Right renal cortex interstitium (tissue), 3 donors: ENCODE measurements at regions not wholly inside any gene's neighbourhood (a gene's known extent, or its start where the extent isn't known, plus 50 kb on each side); places are given as distances from the start of the nearest gene placed in this dataset.

ENCODE experiments used
- DNase-seq, 3 donors: peaks; one replicate each; pipeline ENCODE4 v3.0.0-alpha.2; 2013; ENCODE audit warnings: low read depth in 3 of 3, low spot score in 2 of 3

DNA sequence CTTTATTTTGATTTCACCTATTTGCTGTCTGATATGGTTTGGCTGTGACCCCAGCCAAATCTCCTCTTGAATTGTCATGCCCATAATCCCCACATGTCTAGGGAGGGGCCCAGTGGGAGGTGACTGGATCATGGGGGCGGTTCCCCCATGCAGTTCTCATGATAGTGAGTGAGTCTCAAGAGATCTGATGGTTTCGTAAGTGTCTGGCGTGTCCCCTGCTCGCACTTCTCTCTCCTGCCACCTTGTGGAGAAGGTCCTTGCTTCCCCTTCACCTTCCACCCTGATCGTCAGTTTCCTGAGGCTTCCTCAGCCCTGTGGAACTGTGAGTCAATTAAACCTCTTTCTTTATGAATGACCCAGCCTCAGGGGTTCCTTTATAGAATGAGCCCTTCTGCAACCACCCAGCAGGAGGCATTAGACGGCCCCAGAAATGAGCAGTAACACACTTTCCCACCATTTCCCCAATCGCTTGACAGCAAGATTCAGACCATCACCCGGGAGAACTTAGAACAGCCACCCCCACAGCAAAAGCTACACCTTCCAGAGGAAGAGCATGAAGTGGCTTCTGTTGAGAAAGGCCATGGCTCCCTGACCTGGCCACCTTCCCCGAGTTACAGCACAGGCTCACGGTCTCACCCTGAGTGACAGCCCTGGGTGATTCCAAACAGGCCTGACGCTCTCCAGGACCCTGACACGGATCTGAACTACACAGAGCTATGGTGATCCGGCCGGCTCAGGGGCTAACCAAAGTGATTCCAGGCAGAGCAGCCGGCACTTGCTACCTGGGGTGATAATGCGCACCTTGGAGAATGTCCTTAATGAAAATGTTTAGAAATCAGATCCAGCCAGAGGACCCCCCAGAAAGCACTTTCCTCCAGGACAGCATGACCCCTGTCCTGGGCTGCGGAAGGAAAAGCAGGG, 131.2 kb upstream of the CDH4 start:
- no peak for DNase-seq

DNA sequence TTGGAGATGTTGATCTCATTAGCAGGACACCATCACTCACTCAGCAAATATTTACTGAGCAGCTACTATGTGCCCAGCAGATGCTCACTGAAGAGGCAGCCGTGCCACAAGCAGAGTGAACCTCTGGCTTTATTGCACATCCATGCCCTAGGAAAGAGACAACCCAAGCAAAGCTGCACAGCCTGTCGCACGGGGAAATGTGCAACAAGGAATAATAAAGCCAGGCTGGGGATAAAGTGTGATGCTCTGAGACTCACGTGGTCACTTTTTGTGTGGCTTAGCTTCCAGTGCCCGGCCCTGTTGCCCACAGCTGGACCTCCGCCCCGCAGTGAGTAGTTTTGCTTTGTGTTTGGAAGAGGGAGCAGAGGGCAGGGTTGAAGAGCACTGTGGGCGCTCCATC, 130.4 kb upstream of the CDH4 start:
- DNase-seq, result no peak

DNA sequence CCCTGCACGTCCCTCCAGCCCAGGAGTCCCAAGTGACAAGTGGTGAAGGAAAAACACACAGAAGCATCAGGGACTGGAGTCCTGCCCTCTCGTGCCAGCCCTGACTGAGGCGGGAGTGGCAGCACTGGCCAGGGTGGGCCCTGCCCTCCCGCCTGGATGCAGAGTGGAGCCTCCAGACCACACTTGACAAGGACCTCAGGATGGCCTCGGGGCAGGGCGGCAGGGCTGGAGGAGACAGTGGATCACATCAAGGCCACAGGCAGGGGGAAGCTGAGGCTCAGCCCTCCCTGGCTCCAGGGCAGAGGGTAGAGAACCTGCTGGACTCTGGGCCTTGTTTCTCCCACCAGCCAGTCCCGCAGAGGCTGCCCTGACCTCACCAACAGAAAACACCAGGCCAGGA, 128.8 kb upstream of the CDH4 start:
- no peak for DNase-seq

DNA sequence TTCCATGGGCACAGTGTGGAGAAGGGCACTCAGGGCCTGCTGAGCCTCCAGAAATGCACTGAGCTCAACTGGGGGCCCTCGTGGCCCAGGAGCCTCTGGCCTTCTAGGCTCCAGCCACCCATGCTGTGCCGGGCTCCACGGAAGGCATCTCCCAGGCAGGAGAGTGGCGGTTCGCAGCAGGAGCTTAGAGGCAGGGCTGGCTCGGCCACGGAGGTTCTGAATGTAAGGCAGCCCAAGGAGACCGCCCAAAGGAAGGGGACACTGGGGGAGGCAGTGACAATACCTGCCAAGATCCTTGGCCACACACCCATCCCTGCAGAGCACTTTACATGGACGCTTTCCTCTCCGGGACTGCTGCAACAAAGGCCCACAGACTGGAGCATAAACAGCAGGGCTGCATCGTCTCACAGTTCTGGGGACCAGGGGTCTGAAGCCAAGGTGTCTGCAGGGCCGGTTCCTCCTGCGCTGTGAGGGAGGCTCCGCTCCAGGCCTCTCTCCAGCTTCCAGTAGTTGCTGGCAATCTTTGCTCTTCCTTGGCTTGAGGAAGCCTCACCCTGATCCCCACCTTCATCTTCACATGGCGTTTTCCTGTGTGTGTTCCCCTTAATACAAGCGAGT, 128.2 kb upstream of the CDH4 start:
- no peak for DNase-seq

DNA sequence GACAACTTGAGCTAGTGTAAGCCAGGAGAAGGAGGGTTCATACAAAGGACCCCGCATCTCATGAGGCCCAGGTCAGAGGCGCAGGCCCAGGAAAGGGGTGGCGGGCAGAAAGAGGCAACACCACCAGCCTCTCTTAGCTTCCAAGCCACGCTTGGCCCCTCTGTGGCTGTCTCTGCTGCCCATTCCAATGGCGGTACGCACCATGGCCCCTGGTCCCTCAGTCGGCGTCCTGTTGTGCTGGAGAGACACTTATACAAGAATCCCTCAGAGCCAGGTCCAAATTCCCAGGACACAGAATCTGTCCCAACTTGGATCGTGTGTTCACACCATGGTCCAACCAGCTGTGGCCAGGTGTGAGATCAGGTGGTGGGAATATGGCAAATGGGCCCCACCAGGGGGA, 127.0 kb upstream of the CDH4 start:
- no peak for DNase-seq

DNA sequence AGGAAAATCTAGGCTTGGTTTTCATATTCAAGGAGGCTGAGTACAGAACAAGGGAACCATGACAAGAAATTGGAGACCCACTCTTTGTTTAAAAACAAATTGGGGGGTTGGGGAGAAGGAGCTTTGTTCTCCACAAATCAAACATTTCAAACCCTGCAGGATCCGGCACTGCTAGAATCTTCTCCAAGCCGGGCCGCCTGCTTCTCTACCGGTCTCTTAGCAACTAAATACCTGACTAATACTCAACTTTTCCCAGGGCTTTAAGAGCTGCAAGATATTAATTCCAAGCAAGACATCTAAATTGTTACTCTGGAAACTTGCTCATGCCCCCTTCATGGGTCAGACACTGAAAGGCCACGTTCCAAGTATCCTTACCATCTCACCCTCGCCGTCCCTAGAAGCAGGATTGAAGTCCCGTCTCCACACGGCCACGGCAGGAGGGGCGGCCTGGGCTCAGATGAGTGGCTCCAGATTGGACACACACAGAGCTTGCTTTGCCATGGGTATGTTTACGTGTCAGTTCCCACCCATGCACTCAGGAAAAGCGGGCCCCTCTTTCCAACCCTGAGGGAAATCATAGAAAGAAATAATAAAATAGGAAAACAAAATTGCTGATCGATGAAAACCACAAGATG, 126.4 kb upstream of the CDH4 start:
- no peak for DNase-seq

DNA sequence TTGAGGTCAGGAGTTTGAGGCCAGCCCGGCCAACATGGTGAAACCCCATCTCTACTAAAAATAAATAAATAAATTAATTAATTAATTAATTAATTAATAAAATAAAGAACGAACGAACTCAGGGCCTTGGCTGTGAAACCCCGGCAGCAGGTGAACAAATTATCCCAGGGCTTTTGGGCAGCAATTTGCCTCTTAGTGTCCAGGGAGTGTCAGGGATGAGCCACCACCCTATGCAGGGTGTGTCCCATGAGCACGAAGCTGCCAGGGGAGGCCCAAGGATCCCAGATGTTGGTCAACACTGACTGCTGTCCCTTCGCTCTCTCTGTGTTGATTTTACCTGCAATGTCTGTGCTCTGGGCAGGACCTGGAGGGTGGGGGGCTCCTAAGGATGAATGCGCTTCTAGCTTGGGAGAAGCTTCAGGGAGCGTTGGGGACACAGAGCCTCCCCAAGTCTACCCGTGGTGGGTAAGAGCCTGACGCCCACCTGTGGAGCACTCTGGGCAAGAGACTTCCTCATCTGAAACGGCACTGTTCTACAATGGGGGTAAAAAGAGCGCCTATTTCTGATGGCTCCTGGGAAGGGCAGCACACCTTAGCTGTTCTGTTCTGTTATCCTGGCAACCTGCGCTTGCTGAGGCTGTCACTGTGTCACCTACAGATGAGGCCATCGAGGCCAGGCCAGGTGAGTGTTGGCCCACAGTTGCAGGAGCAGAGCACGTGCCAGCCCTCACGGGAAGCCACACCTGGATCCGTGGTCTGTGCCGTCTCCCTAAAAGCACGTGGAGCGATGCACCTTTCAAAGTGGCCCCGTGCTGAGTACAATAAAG, 125.5 kb upstream of the CDH4 start:
- DNase-seq, result no peak

DNA sequence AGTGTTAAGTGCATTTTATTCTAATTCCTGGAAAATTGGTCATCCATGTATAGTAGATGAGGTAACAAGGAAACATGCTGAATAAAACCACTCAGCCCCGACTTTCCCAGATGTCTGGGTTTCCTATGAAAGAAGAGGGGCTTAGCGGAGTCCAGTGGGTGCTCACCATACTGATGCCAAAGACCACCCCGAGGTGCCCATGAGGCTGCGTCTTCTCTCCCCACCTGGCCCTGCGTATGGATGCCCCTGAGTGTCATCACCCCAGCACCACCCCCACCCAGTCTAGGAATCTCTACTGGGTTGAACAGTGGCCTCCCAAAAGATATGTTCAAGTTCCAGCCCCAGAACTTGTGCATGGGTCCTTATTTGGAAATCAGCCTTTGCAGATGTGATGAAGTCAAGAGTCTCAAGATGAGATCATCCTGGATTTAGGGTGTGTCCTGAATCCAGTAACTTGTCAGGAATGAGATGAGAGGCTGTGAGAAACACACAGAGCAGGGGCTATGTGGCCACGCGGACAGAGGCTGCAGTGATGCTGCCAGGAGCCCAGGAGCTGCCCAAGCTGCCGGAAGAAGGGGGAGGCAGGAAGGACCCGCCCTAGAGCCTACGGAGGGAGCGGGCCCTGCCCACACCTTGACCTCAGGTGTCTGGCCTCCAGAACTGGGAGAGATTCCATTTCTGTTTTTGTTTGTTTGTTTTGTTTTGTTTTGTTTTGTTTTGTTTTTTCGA, 124.6 kb upstream of the CDH4 start:
- DNase-seq, result no peak

DNA sequence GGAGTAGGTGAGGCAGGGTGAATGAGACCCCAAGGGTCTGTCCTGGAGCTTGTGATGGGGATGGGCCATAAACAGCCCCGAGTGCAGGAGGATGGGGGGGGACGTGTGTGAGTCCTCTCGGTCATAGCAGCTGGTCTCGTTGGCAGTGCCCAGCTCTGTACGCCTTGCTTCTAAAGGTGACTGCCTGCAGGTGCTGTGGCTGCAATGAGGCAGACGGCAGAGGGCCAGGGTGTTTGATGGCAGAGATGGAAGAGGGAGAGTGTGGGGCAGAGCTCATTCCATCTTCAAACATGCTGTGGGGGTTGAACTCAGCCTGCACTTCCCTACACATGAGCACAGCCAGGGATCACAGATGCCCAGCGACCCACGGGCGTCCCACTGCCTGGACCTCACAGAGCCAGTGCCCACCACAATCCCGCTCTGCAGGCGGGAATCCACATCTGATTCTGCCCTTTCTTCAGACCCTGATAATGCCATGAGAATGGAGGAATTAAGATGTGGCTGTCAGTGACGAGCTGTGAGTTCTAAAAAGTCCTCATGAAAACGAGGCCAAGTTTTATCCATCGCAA, 123.3 kb upstream of the CDH4 start:
- no peak for DNase-seq

DNA sequence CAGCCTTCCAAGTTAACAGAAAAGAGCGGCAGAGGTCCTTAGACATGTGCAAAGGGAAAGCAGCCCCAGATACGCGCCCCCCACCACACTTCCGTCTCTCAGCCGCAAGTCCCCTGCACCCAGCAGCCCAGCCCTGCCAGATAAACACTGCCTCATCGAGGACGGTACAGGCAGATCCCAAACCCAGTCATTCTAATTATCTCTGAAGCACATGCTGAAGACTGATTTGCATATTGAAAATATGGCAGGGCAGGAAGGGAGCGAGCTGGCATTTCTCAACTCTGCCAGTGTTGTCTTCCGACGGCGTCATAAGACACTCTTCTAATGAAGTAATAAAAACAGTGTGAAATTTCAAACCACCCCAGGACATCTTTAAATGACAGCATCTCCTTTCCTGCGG, 122.8 kb upstream of the CDH4 start:
- DNase-seq, result no peak

DNA sequence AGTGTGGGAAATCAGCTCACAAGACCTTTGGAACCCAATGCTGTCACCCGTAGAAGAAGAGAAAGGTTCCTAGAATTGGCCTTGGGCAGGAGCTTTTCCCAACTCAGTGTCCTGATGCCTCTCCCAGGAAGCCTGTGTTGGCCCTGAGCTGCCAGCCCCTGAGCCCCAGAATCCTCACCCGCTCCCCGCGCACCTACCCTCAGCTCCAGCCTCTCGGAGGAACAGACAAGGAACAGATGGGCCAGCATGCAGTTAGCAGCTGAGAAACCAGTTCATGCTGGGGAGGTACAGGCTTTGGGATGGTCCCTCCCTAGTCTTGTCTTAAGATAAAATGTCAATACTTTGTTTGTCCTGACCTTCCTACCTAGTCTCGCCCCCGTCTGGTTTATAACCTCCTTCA, 121.9 kb upstream of the CDH4 start:
- no peak for DNase-seq

DNA sequence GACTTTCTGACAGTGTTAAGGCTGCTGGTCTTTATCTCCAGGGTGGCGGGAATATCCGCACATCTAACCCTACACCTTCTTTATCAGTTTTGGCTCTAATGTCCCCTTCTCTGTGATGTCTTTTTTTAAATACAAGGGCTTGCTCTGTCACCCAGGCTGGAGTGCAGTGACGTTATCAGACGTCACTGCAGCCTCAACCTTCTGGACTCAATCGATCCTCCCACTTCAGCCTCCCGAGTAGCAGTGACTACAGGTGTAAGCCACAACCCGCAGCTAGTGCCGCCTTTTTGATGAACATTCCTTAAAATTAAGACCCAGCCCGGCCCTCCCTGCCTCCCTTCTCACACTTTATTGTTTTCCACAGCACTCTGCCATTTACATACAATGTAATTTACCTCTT, 120.1 kb upstream of the CDH4 start:
- no peak for DNase-seq

DNA sequence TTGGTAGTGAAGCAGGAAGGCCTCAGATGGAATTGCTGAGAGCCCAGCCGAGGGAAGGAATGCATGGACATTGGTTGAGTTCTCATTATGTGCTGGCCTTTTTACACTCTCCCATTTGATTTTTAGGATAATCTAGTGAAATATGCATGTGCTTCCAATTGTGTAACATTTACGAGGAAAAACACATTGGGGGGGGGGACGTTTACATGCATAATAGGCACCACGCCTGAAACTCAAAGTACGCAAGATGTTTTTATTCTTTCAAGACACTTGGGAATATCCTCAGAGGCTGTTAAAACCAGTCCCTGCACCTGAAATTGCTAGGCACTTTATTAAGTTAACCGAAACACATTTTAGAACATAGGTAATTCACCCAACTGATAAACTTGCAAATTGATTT, 118.5 kb upstream of the CDH4 start:
- DNase-seq, result no peak

DNA sequence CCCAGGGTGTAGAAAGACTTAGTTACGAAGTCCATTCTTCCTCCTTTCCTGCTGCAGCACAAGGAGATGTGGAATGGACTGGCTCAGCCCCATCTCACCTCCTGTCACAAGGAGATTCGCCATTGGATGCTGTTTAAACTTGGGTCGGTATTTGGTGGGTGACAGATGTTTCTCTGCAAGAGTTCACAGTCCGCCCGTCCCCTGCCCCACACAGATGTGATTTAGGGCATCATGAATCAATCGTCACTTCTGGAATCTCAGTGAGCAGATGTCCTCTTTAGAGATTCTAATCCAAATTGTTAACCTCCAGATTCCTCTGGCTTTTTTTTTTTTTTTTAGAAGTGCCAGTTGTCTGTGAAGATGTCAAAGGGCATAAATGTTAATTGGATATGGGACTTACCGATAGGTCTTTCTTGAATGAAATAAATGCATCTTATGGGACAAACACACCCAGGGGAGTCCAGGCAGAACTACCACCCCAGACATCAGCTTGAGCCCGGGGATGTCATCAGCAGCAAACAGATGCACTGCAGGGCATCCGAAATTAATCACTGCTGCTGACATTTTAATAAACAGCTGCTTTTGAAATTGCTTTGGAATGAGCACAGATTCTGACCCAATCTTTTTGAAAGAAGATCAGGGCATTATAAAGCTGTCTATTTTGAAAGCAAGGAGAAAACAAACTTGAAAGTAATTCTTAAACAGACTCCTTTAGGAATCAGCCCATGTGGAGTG, 117.6 kb upstream of the CDH4 start:
- DNase-seq, result no peak

DNA sequence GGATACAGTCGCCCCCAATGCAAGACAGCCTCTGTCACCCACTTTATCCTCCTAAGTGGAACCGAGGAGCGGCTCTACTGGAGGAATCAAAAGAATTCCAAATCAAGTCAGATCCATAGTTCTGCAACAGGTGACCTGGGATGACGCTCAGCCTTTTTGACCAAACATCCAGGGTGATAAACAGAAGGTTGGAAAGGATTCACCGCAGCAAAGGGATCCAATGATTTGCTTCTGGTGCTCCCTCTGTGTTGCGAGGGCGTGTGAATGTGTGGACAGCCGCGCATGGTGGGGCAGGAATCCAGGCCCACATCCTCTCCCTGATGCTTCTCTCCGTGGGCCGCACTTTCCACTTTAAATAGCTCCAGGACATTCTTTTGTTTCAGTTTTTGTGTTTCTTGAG, 116.8 kb upstream of the CDH4 start:
- no peak for DNase-seq

DNA sequence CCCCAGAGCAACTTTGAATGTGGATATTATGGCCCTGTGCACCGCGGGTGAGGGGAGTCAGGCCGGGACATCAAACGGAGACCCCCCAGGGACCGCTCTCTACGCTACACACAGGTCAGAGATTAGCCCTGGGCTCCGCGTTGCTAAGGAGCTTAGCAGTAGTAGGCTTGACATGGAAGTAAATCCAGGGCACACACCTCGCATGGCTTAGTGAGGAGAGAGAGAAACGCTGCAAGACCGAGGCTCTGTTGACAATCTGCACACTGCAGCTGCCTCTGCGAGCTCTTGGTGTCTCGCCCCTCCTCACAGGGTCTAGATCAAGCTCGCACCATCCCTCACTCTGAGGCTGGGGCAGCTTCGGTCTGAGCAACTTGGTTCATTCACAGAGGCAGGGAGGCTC, 116.1 kb upstream of the CDH4 start:
- no peak for DNase-seq

DNA sequence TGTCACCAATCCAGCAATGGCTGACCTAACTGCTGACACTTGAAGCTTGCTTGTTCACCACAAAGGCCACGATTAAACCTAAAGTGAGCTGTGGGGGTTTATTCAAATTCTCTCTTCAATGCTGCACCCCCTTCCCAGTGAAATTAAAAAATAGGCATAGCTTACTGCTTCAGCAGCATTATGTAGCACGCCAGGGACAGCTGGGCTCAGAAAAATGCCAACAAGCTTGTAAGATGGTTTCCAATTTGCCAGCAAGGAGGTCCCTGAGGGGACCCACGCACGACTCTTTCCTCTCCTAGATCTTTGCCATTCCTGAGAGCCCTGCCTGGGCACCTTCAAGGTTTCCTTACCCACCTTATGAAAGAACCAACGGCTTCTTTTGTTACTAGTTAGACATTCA, 113.5 kb upstream of the CDH4 start:
- DNase-seq, result no peak

DNA sequence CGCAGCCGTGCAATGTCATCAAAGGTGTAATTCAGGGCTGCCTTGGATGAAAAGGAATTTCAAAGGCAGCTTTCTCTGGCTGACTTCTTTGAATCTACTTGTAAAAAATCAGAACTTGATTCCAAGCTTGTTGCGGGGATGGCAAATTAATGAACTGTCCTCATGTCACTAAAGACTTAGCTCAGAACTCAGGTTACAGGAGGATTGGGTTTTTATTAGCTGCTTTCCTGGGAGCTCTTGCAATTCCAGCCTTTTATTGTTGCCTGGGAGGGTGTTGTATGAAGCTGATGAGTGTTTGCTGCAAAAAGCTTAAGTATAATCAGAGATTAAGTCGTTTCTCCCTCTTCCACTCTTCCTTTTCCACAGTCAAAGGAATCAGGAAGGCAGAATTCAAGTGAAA, 113.0 kb upstream of the CDH4 start:
- no peak for DNase-seq

DNA sequence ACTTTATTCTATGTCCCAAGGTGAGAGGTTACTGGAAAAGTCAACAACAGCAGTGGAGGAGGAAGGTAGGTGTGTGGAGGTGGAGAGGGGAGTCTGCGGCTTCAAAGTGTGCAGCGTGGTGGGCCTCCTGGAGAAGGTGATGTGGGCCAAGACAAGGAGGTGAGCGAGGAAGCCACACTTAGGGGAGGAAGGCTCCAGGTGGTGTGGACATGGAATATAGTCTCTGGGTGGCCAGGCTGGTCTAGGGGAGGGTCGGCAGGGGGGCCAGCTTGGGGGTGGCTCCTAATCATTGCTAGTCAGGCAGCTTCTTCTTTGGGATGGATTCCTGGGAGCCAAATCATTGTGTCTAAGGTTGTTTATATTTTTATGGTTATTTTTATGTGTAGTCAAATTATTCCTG, 111.5 kb upstream of the CDH4 start:
- DNase-seq, result no peak
